H1 (cell line): ENCODE measurements at regions not wholly inside any gene's neighbourhood (a gene's known extent, or its start where the extent isn't known, plus 50 kb on each side); places are given as distances from the start of the nearest gene placed in this dataset.

Experiments used
- CTCF ChIA-PET: fragments of 300-600 bp; sonication (Branson Sonifier 250); formaldehyde crosslinking; loops from one replicate; lab custom pipeline; 2021; ENCODE audit not compliant: partially characterized antibody; lab: Charles Lee
- POLR2A ChIA-PET: fragments of 300-600 bp; sonication (Branson Sonifier 250); formaldehyde crosslinking; loops from one replicate; lab custom pipeline; 2021; ENCODE audit warnings: inconsistent platforms; ENCODE audit not compliant: partially characterized antibody; lab: Charles Lee
- DNase-seq, 2 experiments: peaks; one replicate each; pipeline versions ENCODE4 v3.0.0 to v3.0.0-alpha.2; 2010 to 2022; ENCODE audit warnings: low spot score in 2 of 2, low read depth in 1 of 2, mixed read lengths in 1 of 2
- FAIRE-seq: peaks from 2 replicates; lab custom pipeline; 2011; peaks lifted over from hg19 to GRCh38; lab: Jason Lieb, UNC
- H2AFZ ChIP-seq: 2 replicates; pipeline ENCODE4 v1.8.1; 2012; ENCODE audit warnings: low read length, inconsistent platforms
- H2AK5ac ChIP-seq: 2 replicates; pipeline ENCODE4 v1.6.1; 2013; ENCODE audit warnings: low read depth, low read length
- H2BK120ac ChIP-seq: replicated peaks from 2 replicates; pipeline ENCODE3; 2013; ENCODE audit warnings: low read depth, low read length, inconsistent platforms
- H2BK12ac ChIP-seq: 2 replicates; pipeline ENCODE4 v1.6.1; 2013; ENCODE audit warnings: low read depth, low read length
- H2BK15ac ChIP-seq: 2 replicates; pipeline ENCODE4 v1.6.1; 2013; ENCODE audit warnings: low read length
- H2BK20ac ChIP-seq: 2 replicates; pipeline ENCODE4 v1.6.1; 2013; ENCODE audit warnings: low read length
- H2BK5ac ChIP-seq: 2 replicates; pipeline ENCODE4 v1.6.1; 2013; ENCODE audit warnings: low read depth, low read length
- H3K14ac ChIP-seq: 2 replicates; pipeline ENCODE4 v1.6.1; 2013; ENCODE audit warnings: inconsistent platforms; ENCODE audit not compliant: insufficient read length
- H3K18ac ChIP-seq: 2 replicates; pipeline ENCODE4 v1.6.1; 2013; ENCODE audit warnings: low read length; ENCODE audit errors: extremely low read depth
- H3K23ac ChIP-seq: 2 replicates; pipeline ENCODE4 v1.6.1; 2013; ENCODE audit warnings: inconsistent platforms; ENCODE audit not compliant: insufficient read length
- H3K23me2 ChIP-seq: 2 replicates; pipeline ENCODE4 v1.6.1; 2013; ENCODE audit warnings: low read depth, low read length
- H3K27ac ChIP-seq: 2 replicates; pipeline ENCODE4 v1.6.1; 2011; ENCODE audit warnings: low read depth, low read length, inconsistent platforms
- H3K27me3 ChIP-seq, 4 experiments: replicated peaks in 1 of 4; 1 replicate in 1 of 4; 2 replicates in 3 of 4; pipeline versions ENCODE4 v1.6.1 to v1.8.1; 2011 to 2013; ENCODE audit warnings: low read length in 3 of 4, mild to moderate bottlenecking in 3 of 4, inconsistent platforms in 2 of 4, mixed read lengths in 2 of 4, moderate library complexity in 1 of 4; ENCODE audit not compliant: control insufficient read depth in 3 of 4, insufficient read depth in 3 of 4; ENCODE audit errors: extremely low read depth in 1 of 4
- H3K36me3 ChIP-seq, 4 experiments: 2 replicates each; pipeline versions ENCODE4 v1.6.1 to v1.8.1; 2011 to 2013; ENCODE audit warnings: mild to moderate bottlenecking in 4 of 4, low read length in 3 of 4, moderate library complexity in 2 of 4, control low read depth in 1 of 4, inconsistent platforms in 1 of 4; ENCODE audit not compliant: insufficient read depth in 4 of 4, control insufficient read depth in 2 of 4
- H3K4ac ChIP-seq: replicated peaks from 2 replicates; pipeline ENCODE3; 2013; ENCODE audit warnings: low read length, low read depth, mixed read lengths, inconsistent platforms; ENCODE audit not compliant: insufficient read length
- H3K4me1 ChIP-seq, 4 experiments: replicated peaks in 1 of 4; 1 replicate in 1 of 4; 2 replicates in 3 of 4; pipeline versions ENCODE4 v1.6.1 to v1.8.1; 2011 to 2013; ENCODE audit warnings: low read length in 3 of 4, inconsistent platforms in 2 of 4, mixed read lengths in 1 of 4; ENCODE audit not compliant: insufficient read depth in 4 of 4, control insufficient read depth in 3 of 4
- H3K4me2 ChIP-seq, 2 experiments: 2 replicates each; pipeline versions ENCODE4 v1.6.1 to v1.8.1; 2011 to 2013; ENCODE audit warnings: low read depth in 2 of 2, low read length in 2 of 2, control low read depth in 1 of 2, inconsistent platforms in 1 of 2, mild to moderate bottlenecking in 1 of 2; ENCODE audit not compliant: insufficient read depth in 1 of 2
- H3K4me3 ChIP-seq, 4 experiments: fragments of 200-600, 300-600 bp in 1 of 4; sonication (generic), shearing (Covaris generic), sonication (Bioruptor Twin) in 1 of 4; 2 replicates each; pipeline versions ENCODE4 v1.5.1 to v1.8.1; 2011 to 2016; ENCODE audit warnings: low read length in 4 of 4, low read depth in 3 of 4, control low read depth in 2 of 4, inconsistent platforms in 2 of 4, mild to moderate bottlenecking in 2 of 4, mixed read lengths in 1 of 4, moderate library complexity in 1 of 4; ENCODE audit not compliant: insufficient read depth in 2 of 4; ENCODE audit errors: extremely low read depth in 1 of 4
- H3K56ac ChIP-seq: replicated peaks from 2 replicates; pipeline ENCODE3; 2013; ENCODE audit warnings: low read depth, mild to moderate bottlenecking, mixed read lengths, low read length, inconsistent platforms; ENCODE audit not compliant: insufficient read length
- H3K79me1 ChIP-seq: 2 replicates; pipeline ENCODE4 v1.6.1; 2013; ENCODE audit warnings: low read depth, low read length, control low read depth
- H3K79me2 ChIP-seq, 2 experiments: 2 replicates each; pipeline versions ENCODE4 v1.6.1 to v1.8.1; 2012 to 2013; ENCODE audit warnings: low read length in 2 of 2, mild to moderate bottlenecking in 2 of 2, inconsistent platforms in 1 of 2; ENCODE audit not compliant: insufficient read depth in 2 of 2, control insufficient read depth in 1 of 2
- H3K9ac ChIP-seq, 4 experiments: replicated peaks in 1 of 4; 1 replicate in 1 of 4; 2 replicates in 3 of 4; pipeline versions ENCODE4 v1.6.1 to v1.8.1; 2011 to 2013; ENCODE audit warnings: low read depth in 3 of 4, low read length in 3 of 4, control low read depth in 2 of 4, mild to moderate bottlenecking in 2 of 4, moderate library complexity in 2 of 4, inconsistent platforms in 1 of 4; ENCODE audit errors: extremely low read depth in 1 of 4
- H3K9me3 ChIP-seq, 2 experiments: 2 replicates each; pipeline versions ENCODE4 v1.6.1 to v1.8.1; 2012 to 2013; ENCODE audit warnings: mild to moderate bottlenecking in 2 of 2, moderate library complexity in 2 of 2, control low read depth in 1 of 2, inconsistent platforms in 1 of 2, low read depth in 1 of 2, low read length in 1 of 2, mixed read lengths in 1 of 2; ENCODE audit not compliant: insufficient read depth in 2 of 2
- H4K20me1 ChIP-seq, 2 experiments: replicated peaks in 1 of 2; 2 replicates each; pipeline versions ENCODE3 to v1.8.1; 2011 to 2013; ENCODE audit warnings: inconsistent platforms in 2 of 2, low read length in 2 of 2, mild to moderate bottlenecking in 1 of 2; ENCODE audit not compliant: insufficient read depth in 2 of 2, control insufficient read depth in 1 of 2
- H4K5ac ChIP-seq: 2 replicates; pipeline ENCODE4 v1.6.1; 2013; ENCODE audit warnings: low read length, low read depth, mixed read lengths, inconsistent platforms; ENCODE audit not compliant: insufficient read length
- H4K8ac ChIP-seq: 2 replicates; pipeline ENCODE4 v1.8.0; 2013; ENCODE audit warnings: mild to moderate bottlenecking, moderate library complexity, low read length, inconsistent platforms; ENCODE audit not compliant: insufficient read depth; ENCODE audit errors: extremely low read depth
- H4K91ac ChIP-seq: replicated peaks from 2 replicates; pipeline ENCODE3; 2013; ENCODE audit warnings: low read length, mixed read lengths, inconsistent platforms; ENCODE audit not compliant: insufficient read length
- ASH2L ChIP-seq: fragments of 200-600, 300-600 bp; sonication (generic); IDR thresholded peaks from one replicate; pipeline ENCODE4 v1.7.1; 2017; ENCODE audit warnings: low read length
- BCL11A ChIP-seq, 2 experiments: IDR thresholded peaks; one replicate each; pipeline ENCODE4 v1.6.1; 2011; ENCODE audit warnings: low read depth in 2 of 2, low read length in 2 of 2, mild to moderate bottlenecking in 2 of 2
- CHD2 ChIP-seq: IDR thresholded peaks from 2 replicates; pipeline ENCODE4 v1.6.1; 2012; ENCODE audit warnings: low read length, improper control_type of control experiment
- GTF2F1 ChIP-seq: IDR thresholded peaks from 2 replicates; pipeline ENCODE4 v1.6.1; 2012; ENCODE audit warnings: low read depth, low read length, improper control_type of control experiment, borderline replicate concordance
- MAFK ChIP-seq: IDR thresholded peaks from 2 replicates; pipeline ENCODE4 v1.6.1; 2012; ENCODE audit warnings: low read depth, mild to moderate bottlenecking, improper control_type of control experiment, low read length
- NANOG ChIP-seq: IDR thresholded peaks from 2 replicates; pipeline ENCODE4 v1.6.1; 2011; ENCODE audit warnings: low read length, low read depth, mild to moderate bottlenecking, inconsistent platforms; ENCODE audit not compliant: insufficient read depth, poor library complexity, severe bottlenecking
- PHF8 ChIP-seq: fragments of 200-600 bp; sonication (generic); conservative IDR thresholded peaks from 2 replicates; pipeline ENCODE4 v1.7.1; 2012; ENCODE audit warnings: low read depth, mild to moderate bottlenecking, inconsistent platforms, low read length, moderate library complexity
- POLR2AphosphoS5 ChIP-seq: IDR thresholded peaks from 2 replicates; pipeline ENCODE4 v1.6.1; 2011; ENCODE audit warnings: low read depth, low read length
- RFX5 ChIP-seq: IDR thresholded peaks from 2 replicates; pipeline ENCODE4 v1.6.1; 2011; ENCODE audit warnings: low read depth, low read length, improper control_type of control experiment, borderline replicate concordance
- SIN3A ChIP-seq, 2 experiments: IDR thresholded peaks in 1 of 2; conservative IDR thresholded peaks in 1 of 2; 2 replicates each; pipeline ENCODE4 v1.6.1; 2011 to 2012; ENCODE audit warnings: low read length in 2 of 2, improper control_type of control experiment in 1 of 2, low read depth in 1 of 2, mild to moderate bottlenecking in 1 of 2
- TAF1 ChIP-seq: IDR thresholded peaks from 2 replicates; pipeline ENCODE4 v1.6.1; 2011; ENCODE audit warnings: mild to moderate bottlenecking, low read depth, low read length
- YY1 ChIP-seq: IDR thresholded peaks from 2 replicates; pipeline ENCODE4 v1.6.1; 2011; ENCODE audit warnings: low read depth, mild to moderate bottlenecking, low read length
- ZNF274 ChIP-seq: IDR thresholded peaks from 2 replicates; pipeline ENCODE4 v1.7.0; 2012; ENCODE audit warnings: low read length, borderline replicate concordance; ENCODE audit errors: extremely low read depth
- WGBS, 2 experiments: shearing (Covaris generic) in 1 of 2; methylation state at CpG; one replicate each; pipeline versions ENCODE4 v1.1.6 to v1.1.7; 2013 to 2015; ENCODE audit warnings: low lambda C conversion rate in 2 of 2, mixed read lengths in 2 of 2, inconsistent platforms in 1 of 2, low coverage in 1 of 2, missing lambda C conversion rate in 1 of 2; ENCODE audit not compliant: insufficient replicate concordance in 2 of 2, insufficient coverage in 1 of 2, insufficient read length in 1 of 2; ENCODE audit errors: extremely low coverage in 1 of 2, missing lambda C conversion rate in 1 of 2; 5-methylcytosine and 5-hydroxymethylcytosine counted together
- TF ChIP-seq, protein P1 (sequence below): IDR thresholded peaks from 2 replicates; pipeline ENCODE4 v1.6.1; 2012; ENCODE audit warnings: low read length, inconsistent platforms

DNA sequence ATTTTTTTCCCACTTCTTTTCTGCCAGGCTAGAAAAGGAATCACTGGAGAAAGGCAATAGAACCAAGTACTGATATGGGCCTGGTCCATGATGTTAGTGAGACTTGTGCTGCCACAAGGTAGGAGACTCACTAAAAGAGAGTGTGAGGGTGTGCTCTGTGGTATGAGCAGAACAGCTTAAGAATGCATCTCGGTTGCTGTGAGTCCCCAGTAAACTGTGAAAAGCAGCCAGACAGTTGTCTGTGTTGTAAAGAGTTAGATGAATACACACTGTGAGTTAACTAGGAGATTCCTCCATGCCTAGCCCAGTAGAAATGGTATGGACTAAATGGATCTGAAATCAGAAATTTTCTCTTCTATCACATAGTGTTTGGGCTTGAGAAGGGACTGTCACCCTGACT lies 1177.3 kb upstream of the MIR17HG start:
- Histone ChIP-seq H2AFZ (0 out of 2 replicates have a peak overlapping the region, but pooled peaks have one; percentile 62), H2BK120ac (no peak overlapping the region), H3K27ac (no peak overlapping the region; the same call in 1 of the 2 replicates), H3K4me2 (no peak overlapping the region), H4K20me1 (no peaks in the 10 kb centered on the region), H3K79me1 (no peaks in the 10 kb centered on the region), H3K14ac (no peak overlapping the region), H3K4me3 (no peak overlapping the region), H2AK5ac (no peak overlapping the region), H4K91ac (no peak overlapping the region), H3K79me2 (no peaks in the 10 kb centered on the region), H3K18ac (no peak overlapping the region), H3K4me1 (no peaks in the 10 kb centered on the region), H2BK20ac (no peak overlapping the region), H3K4ac (no peak overlapping the region), H4K5ac (no peak overlapping the region), H3K36me3 (no peaks in the 10 kb centered on the region), H4K8ac (no peak overlapping the region), H2BK12ac (no peak overlapping the region), H3K9ac (no peak overlapping the region), H3K56ac (no peak overlapping the region), H2BK5ac (no peak overlapping the region), H3K9me3 (no peaks in the 10 kb centered on the region; a peak in 1 of 4 replicates), H3K27me3 (no peaks in the 10 kb centered on the region), H2BK15ac (no peak overlapping the region), H3K23me2 (no peaks in the 10 kb centered on the region), H3K23ac (no peak overlapping the region)
- WGBS, 2 experiments, result 92% methylated on average over 1 of the region's 1 CpG; no CpG with 5 or more reads in 1 of the 2 experiments
- POLR2A ChIA-PET, result no interaction called here
- DNase-seq, result no peak
- FAIRE-seq, result no peak
- CTCF ChIA-PET, result no interaction called here
- no peak for TF ChIP-seq ZNF274
- no peak for TF ChIP-seq SIN3A (conservative IDR thresholded peaks at IDR 0.05 in 1 of 2, IDR thresholded peaks at IDR 0.05 in 1 of 2; ENCODE audit: low read depth in 1 of 2, low read length in 2 of 2)
- no peak for TF ChIP-seq ASH2L
- TF ChIP-seq YY1, result no peak
- no peak for TF ChIP-seq NANOG
- no peak for TF ChIP-seq CHD2
- no peak for TF ChIP-seq TAF1
- TF ChIP-seq MAFK, result no peak
- TF ChIP-seq RFX5, result no peak
- TF ChIP-seq BCL11A (IDR thresholded peaks at IDR 0.05; ENCODE audit: low read depth in 2 of 2, low read length in 2 of 2), result no peak
- TF ChIP-seq GTF2F1, result no peak
- no peak for TF ChIP-seq PHF8
- TF ChIP-seq POLR2AphosphoS5, result no peak
- TF ChIP-seq, protein P1, sequence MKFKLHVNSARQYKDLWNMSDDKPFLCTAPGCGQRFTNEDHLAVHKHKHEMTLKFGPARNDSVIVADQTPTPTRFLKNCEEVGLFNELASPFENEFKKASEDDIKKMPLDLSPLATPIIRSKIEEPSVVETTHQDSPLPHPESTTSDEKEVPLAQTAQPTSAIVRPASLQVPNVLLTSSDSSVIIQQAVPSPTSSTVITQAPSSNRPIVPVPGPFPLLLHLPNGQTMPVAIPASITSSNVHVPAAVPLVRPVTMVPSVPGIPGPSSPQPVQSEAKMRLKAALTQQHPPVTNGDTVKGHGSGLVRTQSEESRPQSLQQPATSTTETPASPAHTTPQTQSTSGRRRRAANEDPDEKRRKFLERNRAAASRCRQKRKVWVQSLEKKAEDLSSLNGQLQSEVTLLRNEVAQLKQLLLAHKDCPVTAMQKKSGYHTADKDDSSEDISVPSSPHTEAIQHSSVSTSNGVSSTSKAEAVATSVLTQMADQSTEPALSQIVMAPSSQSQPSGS, result no peak
